ENCODE measurements at regions not wholly inside any gene's neighbourhood (a gene's known extent, or its start where the extent isn't known, plus 50 kb on each side); places are given as distances from the start of the nearest gene placed in this dataset.

DNA sequence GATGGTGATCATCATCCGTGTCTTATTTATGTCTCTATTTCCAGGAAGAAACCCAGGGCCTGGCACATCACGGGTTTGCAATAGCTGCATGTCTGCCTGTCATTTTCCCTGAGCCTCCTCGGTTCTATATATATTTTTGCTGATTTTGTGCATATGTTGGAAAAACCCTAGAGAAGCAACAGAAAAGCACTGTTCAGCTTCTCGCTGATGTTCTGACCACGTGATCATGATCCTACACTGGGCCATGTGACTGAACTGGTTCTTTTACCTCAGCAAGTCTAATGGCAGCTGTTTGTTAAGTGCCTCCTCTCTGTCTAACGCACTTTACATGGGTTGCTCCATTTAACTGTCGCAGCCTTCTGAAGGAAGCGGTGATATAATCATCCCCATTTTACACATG is 71.3 kb downstream of the CMPK2 start:
- TF ChIP-seq SIN3A (IDR thresholded peaks at IDR 0.05; ENCODE audit: borderline replicate concordance, low read depth, low read length): no peak
- TF ChIP-seq, protein P1, sequence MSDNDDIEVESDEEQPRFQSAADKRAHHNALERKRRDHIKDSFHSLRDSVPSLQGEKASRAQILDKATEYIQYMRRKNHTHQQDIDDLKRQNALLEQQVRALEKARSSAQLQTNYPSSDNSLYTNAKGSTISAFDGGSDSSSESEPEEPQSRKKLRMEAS (IDR thresholded peaks at IDR 0.05; ENCODE audit: low read depth): no peak
- TF ChIP-seq, protein P2, sequence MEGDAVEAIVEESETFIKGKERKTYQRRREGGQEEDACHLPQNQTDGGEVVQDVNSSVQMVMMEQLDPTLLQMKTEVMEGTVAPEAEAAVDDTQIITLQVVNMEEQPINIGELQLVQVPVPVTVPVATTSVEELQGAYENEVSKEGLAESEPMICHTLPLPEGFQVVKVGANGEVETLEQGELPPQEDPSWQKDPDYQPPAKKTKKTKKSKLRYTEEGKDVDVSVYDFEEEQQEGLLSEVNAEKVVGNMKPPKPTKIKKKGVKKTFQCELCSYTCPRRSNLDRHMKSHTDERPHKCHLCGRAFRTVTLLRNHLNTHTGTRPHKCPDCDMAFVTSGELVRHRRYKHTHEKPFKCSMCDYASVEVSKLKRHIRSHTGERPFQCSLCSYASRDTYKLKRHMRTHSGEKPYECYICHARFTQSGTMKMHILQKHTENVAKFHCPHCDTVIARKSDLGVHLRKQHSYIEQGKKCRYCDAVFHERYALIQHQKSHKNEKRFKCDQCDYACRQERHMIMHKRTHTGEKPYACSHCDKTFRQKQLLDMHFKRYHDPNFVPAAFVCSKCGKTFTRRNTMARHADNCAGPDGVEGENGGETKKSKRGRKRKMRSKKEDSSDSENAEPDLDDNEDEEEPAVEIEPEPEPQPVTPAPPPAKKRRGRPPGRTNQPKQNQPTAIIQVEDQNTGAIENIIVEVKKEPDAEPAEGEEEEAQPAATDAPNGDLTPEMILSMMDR (IDR thresholded peaks at IDR 0.05): no peak
- no peak for TF ChIP-seq POLR2AphosphoS5 (IDR thresholded peaks at IDR 0.05; ENCODE audit: low read depth, low read length)
- no peak for TF ChIP-seq FOSL2 (IDR thresholded peaks at IDR 0.05; ENCODE audit: borderline replicate concordance, low read depth)
- no peak for TF ChIP-seq EP300 (IDR thresholded peaks at IDR 0.05; ENCODE audit: borderline replicate concordance in 1 of 2, low read depth in 1 of 2, low read length in 1 of 2)
- no peak for TF ChIP-seq TAF1 (IDR thresholded peaks at IDR 0.05; ENCODE audit: borderline replicate concordance, low read depth, low read length)
- no peak for TF ChIP-seq FOXJ3 (CRISPR knock-in tag; IDR thresholded peaks at IDR 0.05)
- no peak for TF ChIP-seq CHD2 (IDR thresholded peaks at IDR 0.05; ENCODE audit: low read length, partially characterized antibody)
- TF ChIP-seq FOXM1 (IDR thresholded peaks at IDR 0.05; ENCODE audit: low read depth): no peak
- TF ChIP-seq MEF2A (IDR thresholded peaks at IDR 0.05; ENCODE audit: borderline replicate concordance, low read depth): no peak
- TF ChIP-seq, protein P3, sequence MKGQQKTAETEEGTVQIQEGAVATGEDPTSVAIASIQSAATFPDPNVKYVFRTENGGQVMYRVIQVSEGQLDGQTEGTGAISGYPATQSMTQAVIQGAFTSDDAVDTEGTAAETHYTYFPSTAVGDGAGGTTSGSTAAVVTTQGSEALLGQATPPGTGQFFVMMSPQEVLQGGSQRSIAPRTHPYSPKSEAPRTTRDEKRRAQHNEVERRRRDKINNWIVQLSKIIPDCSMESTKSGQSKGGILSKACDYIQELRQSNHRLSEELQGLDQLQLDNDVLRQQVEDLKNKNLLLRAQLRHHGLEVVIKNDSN (IDR thresholded peaks at IDR 0.05; ENCODE audit: borderline replicate concordance, low read depth): no peak
- TF ChIP-seq GABPA (IDR thresholded peaks at IDR 0.05; ENCODE audit: low read depth): no peak

All from SK-N-SH (cell line).